NCI-H2196 (cell line): ENCODE measurements at regions not wholly inside any gene's neighbourhood (a gene's known extent, or its start where the extent isn't known, plus 50 kb on each side); places are given as distances from the start of the nearest gene placed in this dataset.
"Not testable (repeated sequence)": the region's sequence is repeated elsewhere in the genome, so short reads cannot be mapped to it uniquely, and the experiment has no call there.

Experiments used
- DNase-seq: peaks from one replicate; lab custom pipeline; 2025; ENCODE audit not compliant: unreplicated experiment; lab: John Stamatoyannopoulos, UW

- DNase-seq = no peak
Measured at GRCh38 chr6:9236443-9236842, 801.1 kb upstream of the SLC35B3 start.

- no peak for DNase-seq
Measured at GRCh38 chr6:9233686-9234085, 798.3 kb upstream of the SLC35B3 start.

DNA sequence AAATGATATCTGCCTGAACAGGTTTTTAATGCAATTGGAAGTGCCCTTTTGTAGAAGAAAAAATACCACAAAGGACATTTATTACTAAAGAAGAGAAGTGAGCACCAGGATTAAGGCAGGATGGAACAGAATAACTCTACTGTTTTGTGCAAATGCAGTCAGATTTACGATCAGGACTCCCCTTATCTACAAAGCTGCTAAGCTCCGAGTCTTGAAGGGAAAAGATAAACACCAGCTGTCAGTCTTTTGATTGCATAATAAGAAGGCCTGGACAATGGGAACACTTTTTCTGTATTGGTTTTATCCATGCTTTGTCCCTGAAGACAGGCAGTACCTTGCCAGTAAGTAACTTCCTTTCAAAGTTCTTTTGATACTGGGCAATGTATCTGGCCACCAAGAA is 797.9 kb upstream of the SLC35B3 start:
- no peak for DNase-seq

- DNase-seq = no peak
Measured at GRCh38 chr6:9225441-9225871, 790.1 kb upstream of the SLC35B3 start.

GRCh38 chr6:9224539-9224938 is 789.2 kb upstream of the SLC35B3 start:
- DNase-seq = no peak

DNA sequence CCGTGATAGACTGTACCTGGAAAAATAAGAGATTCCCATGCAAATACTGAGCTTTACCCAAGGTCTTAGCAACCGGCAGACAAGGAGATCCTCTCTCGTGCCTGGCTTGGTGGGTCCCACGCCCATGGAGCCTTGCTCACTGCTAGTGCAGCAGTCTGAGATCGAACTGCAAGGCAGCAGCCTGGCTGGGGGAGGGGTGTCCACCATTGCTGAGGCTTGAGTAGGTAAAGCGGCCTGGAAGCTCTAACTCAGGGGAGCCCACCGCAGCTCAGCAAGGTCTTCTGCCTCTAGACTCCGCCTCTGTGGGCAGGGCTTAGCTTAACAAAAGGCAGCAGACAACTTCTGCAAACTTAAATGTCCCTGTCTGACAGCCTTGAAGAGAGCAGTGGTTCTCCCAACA is 778.4 kb upstream of the SLC35B3 start:
- not testable (repeated sequence) for DNase-seq

- DNase-seq = no peak
Measured at GRCh38 chr6:9208966-9209365, 773.6 kb upstream of the SLC35B3 start.

- DNase-seq = no peak
Measured at GRCh38 chr6:9205645-9206044, 770.3 kb upstream of the SLC35B3 start.

- DNase-seq = peak; percentile 24
Measured at GRCh38 chr6:9204171-9204570, 768.8 kb upstream of the SLC35B3 start.

- DNase-seq = no peak
Measured at GRCh38 chr6:9200712-9201111, 765.4 kb upstream of the SLC35B3 start.

- no peak for DNase-seq
Measured at GRCh38 chr6:9197726-9198125, 762.4 kb upstream of the SLC35B3 start.

DNA sequence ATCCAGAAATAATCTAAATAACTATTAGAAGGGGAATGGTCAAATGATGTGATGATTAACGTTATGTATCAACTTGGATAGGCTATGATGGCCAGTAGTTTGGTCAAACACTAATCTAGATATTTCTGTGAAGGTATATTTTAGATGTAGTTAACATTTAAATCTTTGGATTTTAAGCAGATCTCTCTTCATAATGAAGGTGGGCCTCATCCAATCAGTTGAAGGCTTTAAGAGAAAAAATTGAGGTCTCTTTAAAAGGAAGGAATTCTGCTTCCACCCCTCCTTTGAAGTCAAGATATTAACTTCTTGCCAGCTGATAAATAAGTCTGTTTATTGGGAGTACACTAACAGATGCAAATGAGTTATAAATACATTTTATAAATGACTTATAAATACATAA is 760.0 kb upstream of the SLC35B3 start:
- DNase-seq = no peak

DNA sequence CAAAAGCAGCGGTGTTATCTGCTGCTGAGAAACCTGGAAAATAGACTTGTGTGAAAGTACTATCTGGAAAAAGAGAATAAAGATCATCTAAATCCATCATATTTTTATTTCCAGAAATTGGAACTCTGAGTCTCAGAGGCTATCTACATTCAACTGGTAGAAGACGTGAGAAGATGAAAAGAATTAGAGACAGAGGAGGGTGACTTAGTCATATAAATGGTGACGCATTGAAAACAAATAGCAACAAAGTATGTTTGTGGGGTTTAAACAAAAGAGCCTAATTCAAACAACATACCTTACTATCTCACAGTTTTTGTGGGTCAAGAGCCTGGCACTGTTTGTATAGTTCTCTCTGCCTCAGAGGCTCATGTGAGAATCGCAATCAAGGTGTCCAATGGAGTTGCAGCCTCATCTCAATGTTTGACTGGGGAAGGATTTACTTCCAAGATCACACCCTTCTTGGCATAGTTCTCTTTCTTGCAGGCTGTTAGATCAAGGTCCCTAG is 757.1 kb upstream of the SLC35B3 start:
- no peak for DNase-seq

- DNase-seq = no peak
Measured at GRCh38 chr6:9186148-9186547, 750.8 kb upstream of the SLC35B3 start.

DNA sequence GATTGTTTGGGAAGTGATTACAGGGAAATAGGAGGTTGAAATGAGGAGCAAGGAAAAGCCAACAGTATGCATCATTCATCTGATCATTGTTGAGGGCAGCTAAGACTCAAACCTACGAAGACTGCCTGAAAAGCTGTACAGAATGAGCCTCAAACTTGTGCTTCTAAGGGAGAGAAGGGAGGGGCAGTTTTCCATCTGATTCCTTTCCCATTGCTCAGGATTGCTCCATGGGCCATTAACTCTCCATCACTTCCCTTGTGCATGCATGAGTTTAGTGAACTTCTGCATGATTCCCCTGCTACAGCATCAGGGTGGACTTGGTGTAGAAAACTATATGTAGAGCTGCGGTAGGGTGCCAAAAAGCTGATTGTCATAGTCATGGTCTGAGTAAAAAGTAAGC is 742.7 kb upstream of the SLC35B3 start:
- DNase-seq = no peak

- no peak for DNase-seq
Measured at GRCh38 chr6:9173229-9173628, 737.9 kb upstream of the SLC35B3 start.

DNA sequence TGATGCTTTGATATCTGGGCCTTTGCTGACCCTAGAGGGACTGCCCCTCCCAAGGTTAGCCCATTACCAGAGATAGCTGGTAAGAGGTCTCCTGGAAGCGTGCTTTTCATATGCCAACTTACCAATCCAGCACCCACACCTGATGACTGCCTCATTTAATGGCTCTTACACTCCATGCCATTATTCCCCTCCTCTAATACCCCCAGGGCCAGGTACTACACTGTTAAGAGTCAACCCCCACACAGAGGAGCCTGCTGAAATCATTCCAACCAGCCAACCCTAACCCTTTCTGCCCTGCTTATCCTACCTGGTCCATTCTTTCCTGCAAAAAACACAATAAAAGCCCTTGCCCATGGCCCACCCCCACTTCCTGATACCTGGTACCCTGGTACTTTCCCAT is 736.8 kb upstream of the SLC35B3 start:
- no peak for DNase-seq

- no peak for DNase-seq
Measured at GRCh38 chr6:9168669-9169068, 733.3 kb upstream of the SLC35B3 start.

- no peak for DNase-seq
Measured at GRCh38 chr6:9161731-9162130, 726.4 kb upstream of the SLC35B3 start.

DNA sequence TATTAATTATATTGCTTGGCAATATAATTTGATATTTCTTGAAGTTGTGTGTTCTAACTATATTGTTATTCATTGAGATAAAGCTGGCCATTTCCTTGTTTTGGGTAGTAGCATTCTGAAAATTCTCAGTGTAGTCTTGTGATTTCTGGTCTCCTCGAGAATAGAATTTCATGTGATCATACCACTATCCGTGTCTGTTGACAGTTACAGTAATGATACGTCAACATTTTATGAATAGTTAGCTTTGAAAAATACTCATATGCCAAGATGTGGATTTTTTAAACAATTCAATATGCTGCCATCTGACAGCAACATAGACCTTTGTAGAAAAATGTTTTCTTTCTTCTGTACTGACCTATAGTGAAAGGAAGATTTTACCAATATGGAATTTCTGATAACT is 723.7 kb upstream of the SLC35B3 start:
- DNase-seq = no peak

DNA sequence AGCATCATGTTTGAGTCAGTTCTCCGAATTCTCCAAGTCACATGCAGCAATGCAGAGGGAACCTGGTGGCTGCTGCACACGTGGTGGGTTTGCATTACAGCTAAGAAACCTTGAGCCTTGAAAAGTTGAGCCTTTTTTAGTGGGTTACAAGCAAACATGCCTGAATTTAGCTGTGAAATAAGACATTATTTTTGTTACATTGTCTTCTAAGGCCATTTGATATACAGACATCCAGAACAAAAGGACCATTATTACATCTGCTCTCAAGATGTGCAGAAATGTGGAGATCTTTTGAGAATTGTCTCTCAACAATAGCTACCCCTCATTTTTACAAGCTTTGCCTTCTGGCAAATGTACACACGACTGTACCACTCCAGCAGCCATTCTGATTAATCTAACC is 720.5 kb upstream of the SLC35B3 start:
- DNase-seq = no peak

GRCh38 chr6:9143140-9143539 is 707.8 kb upstream of the SLC35B3 start:
- DNase-seq = no peak

GRCh38 chr6:9140951-9141460 is 705.7 kb upstream of the SLC35B3 start:
- peak; percentile 83 for DNase-seq

GRCh38 chr6:9140172-9140571 is 704.8 kb upstream of the SLC35B3 start:
- DNase-seq = peak; percentile 94
